HFFc6 (cell line): ENCODE measurements at regions not wholly inside any gene's neighbourhood (a gene's known extent, or its start where the extent isn't known, plus 50 kb on each side); places are given as distances from the start of the nearest gene placed in this dataset.

Experiments
- DNase-seq: peaks from one replicate; pipeline ENCODE4 v3.0.0-alpha.2; 2018
- H3K27ac Mint-ChIP-seq: 2 replicates; pipeline ENCODE4 v1.8.0; 2020; ENCODE audit warnings: mild to moderate bottlenecking, mixed read lengths
- H3K27me3 Mint-ChIP-seq: 2 replicates; pipeline ENCODE4 v1.8.0; 2021; ENCODE audit warnings: mild to moderate bottlenecking, moderate library complexity, mixed read lengths; ENCODE audit not compliant: insufficient read depth
- H3K36me3 Mint-ChIP-seq: 2 replicates; pipeline ENCODE4 v1.8.0; 2021; ENCODE audit warnings: low read depth, mixed read lengths
- H3K4me1 Mint-ChIP-seq: 2 replicates; pipeline ENCODE4 v1.8.0; 2020; ENCODE audit warnings: low read depth, mixed read lengths
- H3K4me3 Mint-ChIP-seq: 2 replicates; pipeline ENCODE4 v1.8.0; 2020; ENCODE audit warnings: mild to moderate bottlenecking, moderate library complexity, mixed read lengths
- H3K9me3 Mint-ChIP-seq: 2 replicates; pipeline ENCODE4 v1.8.0; 2020; ENCODE audit warnings: mild to moderate bottlenecking, mixed read lengths
- CTCF ChIP-seq: fragments of 200-600 bp; sonication (generic); IDR thresholded peaks from 2 replicates; pipeline ENCODE4 v1.5.0; 2021; ENCODE audit warnings: antibody characterized with exemption, mild to moderate bottlenecking

DNA sequence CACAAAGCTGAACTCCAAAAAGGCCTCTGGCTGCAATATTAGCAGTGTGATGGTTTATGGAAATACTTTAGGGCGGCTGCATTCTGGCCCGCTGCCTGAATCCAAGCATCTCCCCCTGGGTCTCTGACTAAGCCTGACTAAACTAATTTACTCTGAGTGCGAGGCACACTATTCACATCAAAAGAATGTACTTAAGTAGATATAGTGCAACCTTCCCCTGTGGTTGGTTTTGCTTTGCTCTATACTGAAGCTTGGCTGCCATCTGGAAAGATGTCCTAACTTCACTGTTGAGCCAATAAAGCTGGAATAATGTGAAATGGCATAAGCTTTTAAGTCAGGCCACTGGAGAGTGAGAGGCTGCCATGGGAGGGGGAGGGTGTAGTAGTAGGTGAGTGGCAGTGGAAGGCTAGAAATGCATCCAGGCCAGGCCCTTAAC lies 321.6 kb downstream of the AASDHPPT start:
- no peak for TF ChIP-seq CTCF
- Mint-ChIP-seq H3K27me3 (no peaks in the 10 kb centered on the region), H3K9me3 (peaks cover 16% of the 10 kb centered on the region), H3K27ac (peak overlapping the region; percentile 90), H3K4me1 (peaks cover 50% of the 10 kb centered on the region), H3K36me3 (peaks cover 15% of the 10 kb centered on the region), H3K4me3 (peak overlapping the region; percentile 78)
- peak; percentile 99 for DNase-seq

DNA sequence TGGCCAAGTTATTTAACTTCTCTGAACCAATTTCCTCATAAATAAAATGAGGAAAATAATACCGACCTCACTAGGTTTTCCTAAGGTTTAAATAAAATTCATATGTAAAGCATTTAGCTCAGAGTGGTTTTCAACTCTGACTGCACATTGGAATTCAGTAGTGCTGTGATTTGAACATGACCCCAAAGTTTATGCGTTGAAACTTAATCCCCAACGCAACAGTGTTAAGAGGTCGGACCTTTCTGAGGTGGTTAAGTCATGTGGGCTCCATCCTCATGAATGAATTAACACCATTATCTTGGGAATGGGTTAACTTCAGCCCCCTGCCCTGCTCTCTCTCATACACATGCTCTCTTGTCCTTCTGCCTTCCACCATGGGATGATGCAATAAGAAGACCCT lies 322.2 kb downstream of the AASDHPPT start:
- peak overlapping the region; percentile 30; the same call in 1 of the 2 replicates for H3K4me3 Mint-ChIP-seq
- H3K4me1 Mint-ChIP-seq: peaks cover 50% of the 10 kb centered on the region
- peak overlapping the region; percentile 90 for H3K27ac Mint-ChIP-seq
- TF ChIP-seq CTCF: no peak
- peaks cover 12% of the 10 kb centered on the region for H3K9me3 Mint-ChIP-seq
- H3K27me3 Mint-ChIP-seq: no peaks in the 10 kb centered on the region
- peaks cover 10% of the 10 kb centered on the region for H3K36me3 Mint-ChIP-seq
- no peak for DNase-seq

DNA sequence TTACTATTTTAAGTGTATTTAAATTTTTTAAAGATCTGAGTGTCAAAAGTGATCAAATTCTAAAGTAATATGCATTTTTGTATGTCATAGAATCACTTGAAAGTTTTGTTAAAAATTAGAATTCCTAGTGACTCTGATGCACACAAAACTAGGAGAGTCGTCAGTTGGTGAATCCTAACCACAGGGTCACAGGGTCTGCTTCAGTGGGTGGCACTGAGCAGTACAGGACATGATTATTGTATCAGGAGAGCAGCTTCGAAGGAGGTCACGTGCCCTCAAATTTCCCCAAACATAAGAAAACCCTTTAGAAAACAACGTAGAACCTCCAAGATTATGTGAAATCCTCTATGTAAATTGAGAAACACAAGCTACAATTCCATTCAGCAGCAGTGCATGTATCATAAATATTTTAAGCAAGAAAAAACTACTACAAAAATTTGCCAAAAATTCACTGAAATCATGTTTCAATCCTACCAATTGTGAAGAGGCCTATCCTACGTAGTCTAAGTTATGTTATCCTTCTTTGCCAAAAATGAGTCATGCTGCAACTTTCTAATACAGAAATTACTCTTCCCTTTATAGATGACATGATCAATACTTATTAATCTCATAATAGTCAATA lies 323.6 kb downstream of the AASDHPPT start:
- H3K27me3 Mint-ChIP-seq: no peaks in the 10 kb centered on the region
- H3K36me3 Mint-ChIP-seq: peaks cover 1% of the 10 kb centered on the region
- H3K9me3 Mint-ChIP-seq: peaks cover 1% of the 10 kb centered on the region
- no peak overlapping the region for H3K4me3 Mint-ChIP-seq
- no peak overlapping the region for H3K27ac Mint-ChIP-seq
- peaks cover 45% of the 10 kb centered on the region for H3K4me1 Mint-ChIP-seq
- no peak for TF ChIP-seq CTCF
- DNase-seq: no peak

DNA sequence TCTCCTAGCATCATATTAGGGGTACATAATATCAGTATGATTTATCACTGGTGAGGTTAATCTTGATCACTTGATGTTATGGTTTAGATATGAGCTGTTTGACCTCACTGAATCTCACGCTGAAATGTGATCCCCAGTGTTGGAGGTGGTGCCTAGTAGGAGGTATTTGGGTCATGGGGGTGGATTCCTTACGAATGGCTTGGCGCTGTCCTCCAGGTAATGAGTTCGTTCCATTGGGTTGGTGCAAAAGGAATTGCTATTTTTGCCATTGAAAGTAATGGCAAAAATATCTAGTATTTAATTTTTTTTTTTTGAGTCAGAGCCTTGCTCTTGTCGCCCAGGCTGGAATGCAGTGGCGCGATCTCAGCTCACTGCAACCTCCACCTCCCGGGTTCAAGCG lies 326.3 kb downstream of the AASDHPPT start:
- DNase-seq: no peak
- Mint-ChIP-seq H3K9me3 (no peaks in the 10 kb centered on the region), H3K36me3 (no peaks in the 10 kb centered on the region), H3K27me3 (no peaks in the 10 kb centered on the region), H3K4me1 (peaks cover 28% of the 10 kb centered on the region), H3K4me3 (no peak overlapping the region), H3K27ac (no peak overlapping the region)
- TF ChIP-seq CTCF: no peak

- peaks cover 10% of the 10 kb centered on the region for H3K4me1 Mint-ChIP-seq
- no peaks in the 10 kb centered on the region for H3K9me3 Mint-ChIP-seq
- no peak for TF ChIP-seq CTCF
- no peak for DNase-seq
- H3K27me3 Mint-ChIP-seq: no peaks in the 10 kb centered on the region
- H3K4me3 Mint-ChIP-seq: no peak overlapping the region
- H3K27ac Mint-ChIP-seq: no peak overlapping the region
- no peaks in the 10 kb centered on the region for H3K36me3 Mint-ChIP-seq
Observed at GRCh38 chr11:106409222-106409621, 331.8 kb downstream of the AASDHPPT start.
